GM18499 (cell line): ENCODE measurements at regions not wholly inside any gene's neighbourhood (a gene's known extent, or its start where the extent isn't known, plus 50 kb on each side); places are given as distances from the start of the nearest gene placed in this dataset.

Source experiments
- ATAC-seq: cut with Tn5 transposase; IDR thresholded peaks from one replicate; pipeline ENCODE4 v1.9.1; 2021; ENCODE audit warnings: moderate number of reproducible peaks; ENCODE audit not compliant: insufficient read depth, unreplicated experiment

DNA sequence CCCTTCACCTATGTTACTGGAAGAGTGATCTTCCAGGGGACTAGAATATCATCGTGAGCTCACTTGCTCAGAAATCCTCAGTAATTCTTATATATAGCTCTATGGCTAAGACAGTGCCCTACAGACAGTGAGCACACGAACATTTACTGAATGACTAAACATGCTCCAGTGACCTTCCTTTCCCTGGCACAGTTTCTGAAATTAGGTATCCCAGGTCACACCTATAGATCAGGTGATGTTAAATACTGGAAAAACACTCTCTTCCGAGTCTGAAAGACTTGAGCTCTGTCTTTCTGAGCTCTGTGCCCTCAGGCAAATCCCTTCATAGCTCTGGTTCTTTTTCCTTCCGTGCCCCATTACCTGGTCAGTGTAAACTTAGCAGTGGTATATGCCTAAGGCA lies 239.4 kb upstream of the LRIG1 start:
- no peak for ATAC-seq

GRCh38 chr3:66744521-66744920 lies 243.7 kb upstream of the LRIG1 start:
- ATAC-seq = no peak

GRCh38 chr3:66744986-66745385 lies 244.2 kb upstream of the LRIG1 start:
- no peak for ATAC-seq

DNA sequence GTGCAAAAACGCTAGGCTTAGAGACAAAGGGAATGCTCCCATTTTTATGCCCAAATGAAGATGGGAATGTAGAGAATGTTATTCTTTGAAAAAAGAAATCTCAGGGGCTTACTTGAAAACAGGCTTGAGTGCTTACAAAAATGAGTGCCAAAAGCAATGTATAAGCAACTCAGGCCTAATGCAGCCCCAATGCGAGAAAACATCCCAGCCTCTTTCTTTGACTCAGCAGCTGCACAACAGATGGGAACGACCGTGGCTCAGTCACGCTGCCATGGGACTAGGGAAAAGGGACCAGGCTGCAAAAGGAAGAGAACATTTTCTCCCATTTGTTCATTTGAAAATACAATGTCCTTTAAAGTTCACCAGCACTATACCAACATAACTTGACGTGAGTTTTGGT lies 246.4 kb upstream of the LRIG1 start:
- ATAC-seq = no peak

DNA sequence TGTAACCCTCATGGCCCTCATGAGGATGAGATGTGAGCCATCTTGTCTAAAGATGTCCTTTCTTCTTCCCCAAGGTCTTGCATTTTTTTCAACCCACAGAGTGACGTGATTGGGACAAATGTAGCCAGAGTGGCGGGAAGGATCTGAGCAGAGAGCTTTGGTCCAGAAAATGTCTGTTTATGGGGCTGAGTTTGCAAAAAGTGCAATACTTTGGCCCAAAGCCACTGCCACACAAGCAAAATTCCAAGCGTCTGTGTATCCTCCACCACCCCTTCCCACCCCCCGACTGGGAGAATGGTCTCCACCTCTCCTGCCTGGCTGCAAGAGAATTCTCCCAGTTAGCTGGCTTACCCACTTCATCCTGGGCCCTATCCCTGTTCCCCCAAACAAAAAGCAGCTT lies 246.9 kb upstream of the LRIG1 start:
- ATAC-seq = no peak

GRCh38 chr3:66748175-66748876 lies 247.5 kb upstream of the LRIG1 start:
- no peak for ATAC-seq

GRCh38 chr3:66751842-66752241 lies 246.3 kb upstream of the KBTBD8 start:
- no peak for ATAC-seq

DNA sequence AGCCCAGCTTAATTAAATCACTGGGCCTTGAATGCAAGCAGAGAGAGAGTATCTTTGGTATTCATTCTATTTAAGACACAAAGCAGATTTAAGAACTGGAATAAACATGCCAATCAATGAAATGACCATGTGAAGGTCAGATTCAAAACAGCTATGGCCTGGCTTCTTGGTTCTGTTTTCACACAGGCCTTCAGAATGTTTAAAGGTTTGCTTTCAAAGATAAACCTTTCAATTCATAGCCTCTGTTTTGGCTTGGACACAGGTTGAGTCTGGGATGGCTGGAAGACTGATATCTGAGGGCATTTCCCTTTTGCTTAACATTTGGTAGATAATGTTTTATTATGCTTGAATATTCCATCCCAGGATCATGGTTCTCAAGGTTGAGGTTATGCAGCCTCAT lies 244.4 kb upstream of the KBTBD8 start:
- no peak for ATAC-seq

GRCh38 chr3:66754613-66755012 lies 243.5 kb upstream of the KBTBD8 start:
- ATAC-seq = no peak

DNA sequence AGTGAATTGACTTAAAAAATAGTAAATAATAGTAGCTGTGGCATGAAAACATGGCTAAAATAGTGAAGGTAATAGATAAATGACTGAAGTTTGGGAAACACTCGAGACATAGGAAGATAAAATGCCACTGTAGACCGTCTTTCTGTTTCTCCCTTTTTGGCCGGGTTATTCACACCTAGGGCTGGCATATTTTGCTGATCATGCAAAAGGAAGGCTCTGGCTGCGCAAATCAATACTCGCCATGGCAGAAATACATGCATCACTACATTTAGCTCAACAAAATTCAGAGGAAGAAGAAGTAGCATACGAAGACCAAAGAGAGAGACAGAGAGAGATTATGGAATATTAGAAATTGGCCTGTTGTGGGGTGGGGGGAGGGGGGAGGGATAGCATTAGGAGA lies 242.2 kb upstream of the KBTBD8 start:
- ATAC-seq = no peak

- ATAC-seq = no peak
These were observed 241.6 kb upstream of the KBTBD8 start for GRCh38 chr3:66756468-66757036.

- no peak for ATAC-seq
These were observed 236.9 kb upstream of the KBTBD8 start for GRCh38 chr3:66761093-66761780.

DNA sequence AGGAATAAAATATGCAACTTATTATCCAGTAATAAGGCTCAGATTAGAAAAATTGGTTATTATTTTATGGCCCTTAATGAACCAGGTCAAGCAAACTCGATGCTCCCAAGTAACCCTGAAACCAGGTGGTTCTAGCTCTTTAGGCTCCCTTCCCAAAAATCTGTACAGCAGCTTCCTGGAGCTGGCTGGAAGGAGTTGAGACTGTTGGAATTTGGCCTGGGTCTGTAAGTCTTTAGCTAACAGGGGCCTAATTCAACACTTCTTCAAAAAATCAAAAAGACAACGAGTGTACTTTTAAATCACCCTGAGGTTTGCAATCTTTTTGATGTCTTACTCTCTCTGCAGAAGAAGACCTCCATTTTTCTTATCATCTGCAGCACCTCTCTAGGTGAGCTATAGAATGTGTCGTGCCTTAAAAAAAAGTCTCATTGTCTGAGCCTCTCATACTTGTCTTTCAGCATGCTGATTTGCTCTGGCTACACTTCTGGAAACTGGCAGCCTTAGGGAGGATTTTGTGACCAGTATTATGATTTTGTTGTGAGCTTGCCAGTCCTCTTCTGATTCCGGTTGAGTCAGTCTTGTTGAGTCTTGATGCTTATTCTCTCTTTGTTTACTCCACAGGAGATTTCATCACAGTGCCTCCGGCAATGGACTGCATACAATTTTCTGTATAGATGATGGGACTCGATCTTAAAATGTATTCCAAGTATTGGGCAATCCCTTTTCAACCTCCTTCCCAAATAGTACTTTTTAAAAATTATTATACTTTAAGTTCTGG lies 235.0 kb upstream of the KBTBD8 start:
- ATAC-seq = no peak

GRCh38 chr3:66778107-66778506 lies 220.0 kb upstream of the KBTBD8 start:
- ATAC-seq = no peak

GRCh38 chr3:66778777-66779176 lies 219.3 kb upstream of the KBTBD8 start:
- ATAC-seq = no peak

GRCh38 chr3:66785191-66785909 lies 212.8 kb upstream of the KBTBD8 start:
- no peak for ATAC-seq

GRCh38 chr3:66789580-66790237 lies 208.4 kb upstream of the KBTBD8 start:
- no peak for ATAC-seq

DNA sequence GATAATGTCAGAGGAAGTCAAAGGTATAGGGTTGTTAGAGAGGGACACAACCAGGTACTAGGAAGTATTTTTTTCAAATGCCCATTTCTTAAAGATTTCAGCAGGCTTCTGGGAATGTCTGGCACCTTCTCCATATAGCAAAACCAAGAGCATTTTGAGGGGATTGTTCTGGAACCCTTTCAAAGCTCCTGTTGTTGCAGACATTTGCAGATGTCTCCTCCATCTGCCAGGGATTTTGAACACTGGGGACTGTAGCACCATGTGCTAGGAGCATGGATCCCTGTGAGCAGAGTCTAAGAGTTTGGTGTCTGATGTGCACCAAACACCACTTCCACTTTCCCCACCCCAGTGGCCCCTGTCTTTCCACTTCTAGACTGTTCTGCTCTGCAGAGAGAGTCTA lies 206.0 kb upstream of the KBTBD8 start:
- no peak for ATAC-seq

- ATAC-seq = no peak
These were observed 202.7 kb upstream of the KBTBD8 start for GRCh38 chr3:66795365-66795764.

DNA sequence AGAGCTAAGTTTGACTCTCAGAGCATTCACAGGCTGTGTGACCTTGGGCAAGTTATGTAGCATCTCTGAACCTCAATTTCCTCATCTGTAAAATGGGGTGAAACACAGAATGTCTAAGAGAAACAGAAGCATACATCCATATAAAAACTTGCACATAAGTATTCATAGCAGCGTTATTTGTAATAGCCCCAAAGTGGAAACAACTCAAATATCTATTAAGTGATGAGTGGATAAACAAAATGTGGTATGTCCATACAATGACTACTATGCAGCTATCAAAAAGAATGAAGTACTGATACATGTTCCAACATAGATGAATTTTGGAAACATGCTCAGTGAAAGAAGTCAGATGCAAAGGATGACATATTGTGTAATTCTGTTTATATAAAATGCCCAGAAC lies 201.8 kb upstream of the KBTBD8 start:
- ATAC-seq = no peak
